ENCODE measurements at regions not wholly inside any gene's neighbourhood (a gene's known extent, or its start where the extent isn't known, plus 50 kb on each side); places are given as distances from the start of the nearest gene placed in this dataset.

DNA sequence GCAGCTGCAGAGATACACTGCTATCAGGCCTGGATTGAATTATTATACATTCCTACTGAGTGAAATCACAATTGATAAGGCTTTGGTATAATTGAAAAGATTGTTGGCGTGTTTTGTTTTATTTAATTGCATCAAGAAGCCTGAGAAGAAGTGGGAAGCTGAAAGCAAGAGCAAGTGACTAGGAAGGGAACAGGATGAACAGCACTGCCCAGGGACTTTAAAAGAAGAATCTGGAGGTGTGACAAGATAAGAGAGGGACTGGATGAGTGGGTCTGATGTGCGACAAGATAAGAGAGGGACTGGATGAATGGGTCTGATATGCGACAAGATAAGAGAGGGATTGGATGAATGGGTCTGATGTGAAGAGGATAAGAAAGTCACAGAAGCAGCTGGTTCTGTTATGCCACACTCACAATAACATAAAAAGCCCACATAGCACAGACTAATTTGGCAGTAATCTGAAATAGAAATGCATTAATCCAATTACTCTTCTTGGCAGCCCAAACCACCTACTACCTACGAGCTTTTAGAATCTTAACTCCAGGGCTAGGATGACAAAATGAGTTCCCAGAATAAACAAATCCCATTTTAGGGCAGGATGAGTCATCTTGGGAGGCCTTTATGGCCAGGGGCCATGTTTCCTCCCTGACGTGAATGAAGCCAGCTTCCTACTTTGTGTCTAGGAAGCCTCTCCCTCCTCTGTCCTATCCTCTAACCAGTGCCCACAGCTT lies 129.7 kb downstream of the DUSP10 start:
- Histone ChIP-seq H3K79me2 (ENCODE audit: control insufficient read depth, insufficient read depth, low read length) (no peaks in the 10 kb centered on the region), H3K9me3 (ENCODE audit: control insufficient read depth, low read depth, low read length) (no peaks in the 10 kb centered on the region), H3K4me1 (ENCODE audit: control insufficient read depth, extremely low read depth, insufficient read depth, low read length) (peaks cover 11% of the 10 kb centered on the region), H3K4me2 (ENCODE audit: control insufficient read depth, extremely low read depth, insufficient read depth, low read depth, low read length) (no peak overlapping the region), H3K27ac (ENCODE audit: control insufficient read depth, insufficient read depth, low read length) (no peak overlapping the region), H3K27me3 (ENCODE audit: control insufficient read depth, extremely low read depth, insufficient read depth, low read length) (no peaks in the 10 kb centered on the region), H3K9ac (ENCODE audit: control insufficient read depth, extremely low read depth, insufficient read depth, low read length) (no peak overlapping the region), H3K4me3 (ENCODE audit: control insufficient read depth in 2 of 3, extremely low read depth in 1 of 3, insufficient read depth in 2 of 3, low read depth in 1 of 3, low read length in 3 of 3) (no peak overlapping the region), H3K36me3 (ENCODE audit: control insufficient read depth in 2 of 2, extremely low read depth in 1 of 2, insufficient read depth in 2 of 2, low read length in 2 of 2) (no peaks in the 10 kb centered on the region), H4K20me1 (ENCODE audit: control insufficient read depth, extremely low read depth, insufficient read depth, low read length) (no peaks in the 10 kb centered on the region), H2AFZ (ENCODE audit: control insufficient read depth, low read length) (no peak overlapping the region), H3K9me1 (ENCODE audit: control insufficient read depth, extremely low read depth, insufficient read depth, low read length) (no peaks in the 10 kb centered on the region)
- DNase-seq (ENCODE audit: low read depth, low spot score) (no peak), FAIRE-seq (peak; percentile 90)
- TF ChIP-seq, protein P1, sequence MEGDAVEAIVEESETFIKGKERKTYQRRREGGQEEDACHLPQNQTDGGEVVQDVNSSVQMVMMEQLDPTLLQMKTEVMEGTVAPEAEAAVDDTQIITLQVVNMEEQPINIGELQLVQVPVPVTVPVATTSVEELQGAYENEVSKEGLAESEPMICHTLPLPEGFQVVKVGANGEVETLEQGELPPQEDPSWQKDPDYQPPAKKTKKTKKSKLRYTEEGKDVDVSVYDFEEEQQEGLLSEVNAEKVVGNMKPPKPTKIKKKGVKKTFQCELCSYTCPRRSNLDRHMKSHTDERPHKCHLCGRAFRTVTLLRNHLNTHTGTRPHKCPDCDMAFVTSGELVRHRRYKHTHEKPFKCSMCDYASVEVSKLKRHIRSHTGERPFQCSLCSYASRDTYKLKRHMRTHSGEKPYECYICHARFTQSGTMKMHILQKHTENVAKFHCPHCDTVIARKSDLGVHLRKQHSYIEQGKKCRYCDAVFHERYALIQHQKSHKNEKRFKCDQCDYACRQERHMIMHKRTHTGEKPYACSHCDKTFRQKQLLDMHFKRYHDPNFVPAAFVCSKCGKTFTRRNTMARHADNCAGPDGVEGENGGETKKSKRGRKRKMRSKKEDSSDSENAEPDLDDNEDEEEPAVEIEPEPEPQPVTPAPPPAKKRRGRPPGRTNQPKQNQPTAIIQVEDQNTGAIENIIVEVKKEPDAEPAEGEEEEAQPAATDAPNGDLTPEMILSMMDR (optimal IDR thresholded peaks at IDR 0.05 in 1 of 3, IDR thresholded peaks at IDR 0.05 in 1 of 3, conservative IDR thresholded peaks at IDR 0.05 in 1 of 3; ENCODE audit: extremely low read depth in 1 of 3, insufficient read depth in 2 of 3, low read length in 3 of 3): no peak
- no peak for TF ChIP-seq EZH2 (IDR thresholded peaks at IDR 0.05; ENCODE audit: low read length)
- dilution Hi-C loops (cut with MboI; ENCODE audit: extremely low pct_ligation_motif_present, low sequenced_read_pairs): no loop called here

DNA sequence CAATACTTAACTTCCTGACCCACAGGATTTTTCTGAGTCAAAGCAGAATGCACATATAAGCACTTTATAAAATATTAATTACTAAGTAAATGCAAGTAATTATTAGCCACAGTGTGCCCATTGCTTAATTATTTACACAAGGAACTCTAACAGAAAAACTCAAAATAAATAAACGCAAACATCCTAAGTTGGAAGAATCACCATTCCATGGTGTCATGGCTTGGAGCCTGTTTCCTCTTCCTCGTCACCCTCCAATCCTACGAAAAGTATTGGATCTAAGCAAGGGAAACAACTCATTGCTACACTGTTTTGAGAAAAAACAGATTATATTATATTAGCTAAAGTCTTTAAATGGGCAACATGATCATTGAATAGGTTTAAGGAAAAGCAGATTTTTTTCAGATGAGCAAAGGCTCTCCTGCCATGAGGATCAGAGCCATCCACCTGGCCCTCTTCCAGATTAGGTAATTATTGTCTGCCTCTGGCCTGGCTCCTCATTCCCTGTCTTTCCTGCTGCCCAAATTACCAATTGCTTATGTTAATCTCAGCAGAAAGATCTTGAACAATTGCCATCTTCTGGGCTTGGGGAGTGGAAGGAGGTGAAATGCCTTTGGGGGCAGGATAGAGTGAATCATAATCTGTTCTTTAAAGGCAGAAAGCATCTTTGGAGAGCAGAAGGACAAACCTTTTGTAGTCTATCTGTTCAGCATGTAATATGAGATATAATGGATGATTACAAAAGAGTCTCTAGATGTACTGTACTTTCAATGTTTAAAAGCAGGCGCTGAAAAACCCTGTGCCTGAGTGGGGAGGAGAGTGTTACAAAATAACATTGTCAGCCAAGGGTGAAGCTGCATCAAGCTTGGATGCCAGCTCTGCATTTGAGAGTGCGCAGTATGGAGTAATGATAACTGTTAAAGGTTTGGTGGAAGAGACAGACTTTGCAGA lies 121.2 kb downstream of the DUSP10 start:
- DNase-seq (ENCODE audit: low read depth, low spot score): no peak
- no peak overlapping the region for H3K4me2 ChIP-seq (ENCODE audit: control insufficient read depth, extremely low read depth, insufficient read depth, low read depth, low read length)
- no peaks in the 10 kb centered on the region for H3K36me3 ChIP-seq (ENCODE audit: control insufficient read depth in 2 of 2, extremely low read depth in 1 of 2, insufficient read depth in 2 of 2, low read length in 2 of 2)
- H3K9me3 ChIP-seq (ENCODE audit: control insufficient read depth, low read depth, low read length): no peaks in the 10 kb centered on the region
- no peak overlapping the region for H3K4me3 ChIP-seq (ENCODE audit: control insufficient read depth in 2 of 3, extremely low read depth in 1 of 3, insufficient read depth in 2 of 3, low read depth in 1 of 3, low read length in 3 of 3)
- no peaks in the 10 kb centered on the region for H3K27me3 ChIP-seq (ENCODE audit: control insufficient read depth, extremely low read depth, insufficient read depth, low read length)
- dilution Hi-C loops (cut with MboI; ENCODE audit: extremely low pct_ligation_motif_present, low sequenced_read_pairs): no loop called here
- no peaks in the 10 kb centered on the region for H4K20me1 ChIP-seq (ENCODE audit: control insufficient read depth, extremely low read depth, insufficient read depth, low read length)
- H3K9ac ChIP-seq (ENCODE audit: control insufficient read depth, extremely low read depth, insufficient read depth, low read length): no peak overlapping the region
- no peak overlapping the region for H3K27ac ChIP-seq (ENCODE audit: control insufficient read depth, insufficient read depth, low read length)
- H3K9me1 ChIP-seq (ENCODE audit: control insufficient read depth, extremely low read depth, insufficient read depth, low read length): no peaks in the 10 kb centered on the region
- TF ChIP-seq, protein P1 (optimal IDR thresholded peaks at IDR 0.05 in 1 of 3, IDR thresholded peaks at IDR 0.05 in 1 of 3, conservative IDR thresholded peaks at IDR 0.05 in 1 of 3; ENCODE audit: extremely low read depth in 1 of 3, insufficient read depth in 2 of 3, low read length in 3 of 3): no peak
- no peak for TF ChIP-seq EZH2 (IDR thresholded peaks at IDR 0.05; ENCODE audit: low read length)
- peaks cover 4% of the 10 kb centered on the region for H3K4me1 ChIP-seq (ENCODE audit: control insufficient read depth, extremely low read depth, insufficient read depth, low read length)
- no peak overlapping the region for H2AFZ ChIP-seq (ENCODE audit: control insufficient read depth, low read length)
- FAIRE-seq: no peak
- no peaks in the 10 kb centered on the region for H3K79me2 ChIP-seq (ENCODE audit: control insufficient read depth, insufficient read depth, low read length)
